ENCODE measurements at regions not wholly inside any gene's neighbourhood (a gene's known extent, or its start where the extent isn't known, plus 50 kb on each side); places are given as distances from the start of the nearest gene placed in this dataset.

DNA sequence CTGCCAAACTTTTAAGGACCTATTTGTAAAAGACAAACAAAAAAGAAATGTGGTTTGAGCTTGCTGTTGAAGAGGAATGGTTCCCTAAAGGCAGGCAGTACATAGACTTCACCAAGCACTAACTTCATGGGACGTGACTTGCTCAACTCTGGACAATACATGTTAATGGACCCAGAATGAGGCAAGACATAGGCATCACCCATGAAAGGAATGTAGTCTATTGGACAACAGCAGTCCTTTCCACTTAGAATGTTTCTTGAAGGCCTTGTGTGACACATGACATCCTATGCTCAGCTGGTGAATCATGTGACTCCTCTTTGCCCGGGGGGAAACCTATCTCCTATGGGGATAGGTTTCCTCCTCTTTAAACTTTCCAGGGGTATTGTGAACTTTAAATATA is 246.4 kb upstream of the BLID start:
- Histone ChIP-seq H3K27me3 (replicated peaks; ENCODE audit: control insufficient read depth, insufficient read depth, low read length) (no peaks in the 10 kb centered on the region), H3K9me3 (ENCODE audit: control insufficient read depth, low read length) (no peaks in the 10 kb centered on the region), H3K36me3 (ENCODE audit: control insufficient read depth, insufficient read depth, low read length, severe bottlenecking) (no peaks in the 10 kb centered on the region), H3K9ac (ENCODE audit: low read length) (no peak overlapping the region), H3K4me3 (ENCODE audit: low read length) (no peak overlapping the region), H3K4me1 (ENCODE audit: control insufficient read depth, insufficient read depth, low read length) (peaks cover 17% of the 10 kb centered on the region)
- DNase-seq (ENCODE audit: low read depth), result no peak

- H3K9ac ChIP-seq (ENCODE audit: low read length), result no peak overlapping the region
- H3K27me3 ChIP-seq (replicated peaks; ENCODE audit: control insufficient read depth, insufficient read depth, low read length), result no peaks in the 10 kb centered on the region
- no peak for DNase-seq (ENCODE audit: low read depth)
- no peak overlapping the region for H3K4me3 ChIP-seq (ENCODE audit: low read length)
- no peaks in the 10 kb centered on the region for H3K9me3 ChIP-seq (ENCODE audit: control insufficient read depth, low read length)
- peaks cover 7% of the 10 kb centered on the region for H3K4me1 ChIP-seq (ENCODE audit: control insufficient read depth, insufficient read depth, low read length)
- no peaks in the 10 kb centered on the region for H3K36me3 ChIP-seq (ENCODE audit: control insufficient read depth, insufficient read depth, low read length, severe bottlenecking)
Measured at GRCh38 chr11:122360875-122361274, 244.9 kb upstream of the BLID start.

DNA sequence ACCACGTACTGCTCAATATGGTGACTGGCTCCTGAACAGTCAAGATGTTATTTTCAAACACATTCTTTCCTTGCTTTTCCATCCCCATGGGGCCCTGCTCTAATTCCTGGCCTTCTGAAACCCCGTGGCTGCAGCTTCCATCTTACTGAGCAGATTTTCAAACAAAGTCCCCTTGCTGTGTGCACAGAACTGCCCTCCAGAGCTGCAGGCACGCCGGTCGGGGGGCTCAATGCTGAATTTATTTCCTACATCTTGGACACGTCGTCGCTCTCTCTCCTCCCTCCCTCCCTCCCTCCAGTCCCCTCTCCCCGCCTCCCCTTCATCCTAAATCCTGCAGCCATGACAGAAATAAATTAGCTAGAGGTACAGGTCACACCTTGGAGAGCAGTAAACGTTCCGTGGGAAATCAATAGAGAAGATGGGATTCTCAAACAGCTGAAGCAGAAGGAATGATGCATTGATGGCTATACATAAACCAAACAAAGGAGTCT is 243.1 kb upstream of the BLID start:
- Histone ChIP-seq H3K4me1 (ENCODE audit: control insufficient read depth, insufficient read depth, low read length) (peaks cover 5% of the 10 kb centered on the region), H3K9ac (ENCODE audit: low read length) (no peak overlapping the region), H3K4me3 (ENCODE audit: low read length) (no peak overlapping the region), H3K27me3 (replicated peaks; ENCODE audit: control insufficient read depth, insufficient read depth, low read length) (no peaks in the 10 kb centered on the region), H3K36me3 (ENCODE audit: control insufficient read depth, insufficient read depth, low read length, severe bottlenecking) (no peaks in the 10 kb centered on the region), H3K9me3 (ENCODE audit: control insufficient read depth, low read length) (no peaks in the 10 kb centered on the region)
- no peak for DNase-seq (ENCODE audit: low read depth)

DNA sequence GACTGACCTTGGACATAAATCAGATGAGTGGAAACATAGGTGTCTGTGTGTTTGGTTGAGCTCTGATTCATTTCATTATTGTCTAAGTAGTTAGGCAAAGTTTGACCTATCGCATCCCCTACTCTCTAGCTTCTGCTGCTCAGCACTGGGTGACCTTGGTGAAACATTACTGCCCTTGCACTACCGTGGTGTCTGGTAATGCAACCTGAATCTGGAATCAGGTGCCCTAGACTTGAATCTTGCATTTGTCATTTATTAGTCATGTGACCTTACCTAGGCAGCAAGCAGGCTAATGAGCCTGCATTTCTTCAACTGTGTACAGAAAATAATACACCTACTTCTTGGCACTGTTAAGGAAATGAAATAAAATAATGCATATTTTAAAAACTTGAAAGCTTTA is 242.3 kb upstream of the BLID start:
- Histone ChIP-seq H3K27me3 (replicated peaks; ENCODE audit: control insufficient read depth, insufficient read depth, low read length) (no peaks in the 10 kb centered on the region), H3K4me1 (ENCODE audit: control insufficient read depth, insufficient read depth, low read length) (peaks cover 13% of the 10 kb centered on the region), H3K36me3 (ENCODE audit: control insufficient read depth, insufficient read depth, low read length, severe bottlenecking) (no peaks in the 10 kb centered on the region), H3K9me3 (ENCODE audit: control insufficient read depth, low read length) (no peaks in the 10 kb centered on the region), H3K9ac (ENCODE audit: low read length) (no peak overlapping the region), H3K4me3 (ENCODE audit: low read length) (no peak overlapping the region)
- DNase-seq (ENCODE audit: low read depth), result no peak

DNA sequence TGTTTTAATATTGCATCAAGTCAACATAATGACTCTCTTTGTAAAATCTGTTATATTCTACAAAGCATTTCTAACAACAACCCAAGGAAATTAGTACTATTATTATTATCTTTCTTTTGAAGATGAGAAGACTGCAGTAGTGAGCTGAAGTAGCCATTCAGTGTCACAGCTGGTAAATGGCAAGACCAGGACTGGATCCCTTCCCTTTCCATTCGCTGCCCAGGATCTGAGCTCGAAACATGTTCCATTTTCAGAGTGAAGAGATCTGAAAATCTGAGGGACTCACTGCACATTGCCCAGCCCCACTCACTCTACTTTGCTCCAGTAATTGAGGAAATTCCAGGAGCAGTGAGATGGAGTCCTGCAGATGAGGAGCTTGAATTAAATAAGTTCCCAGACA is 240.0 kb upstream of the BLID start:
- H3K27me3 ChIP-seq (replicated peaks; ENCODE audit: control insufficient read depth, insufficient read depth, low read length), result no peaks in the 10 kb centered on the region
- H3K4me1 ChIP-seq (ENCODE audit: control insufficient read depth, insufficient read depth, low read length), result peaks cover 13% of the 10 kb centered on the region
- DNase-seq (ENCODE audit: low read depth), result no peak
- H3K36me3 ChIP-seq (ENCODE audit: control insufficient read depth, insufficient read depth, low read length, severe bottlenecking), result no peaks in the 10 kb centered on the region
- no peak overlapping the region for H3K9ac ChIP-seq (ENCODE audit: low read length)
- H3K4me3 ChIP-seq (ENCODE audit: low read length), result no peak overlapping the region
- H3K9me3 ChIP-seq (ENCODE audit: control insufficient read depth, low read length), result no peaks in the 10 kb centered on the region

DNA sequence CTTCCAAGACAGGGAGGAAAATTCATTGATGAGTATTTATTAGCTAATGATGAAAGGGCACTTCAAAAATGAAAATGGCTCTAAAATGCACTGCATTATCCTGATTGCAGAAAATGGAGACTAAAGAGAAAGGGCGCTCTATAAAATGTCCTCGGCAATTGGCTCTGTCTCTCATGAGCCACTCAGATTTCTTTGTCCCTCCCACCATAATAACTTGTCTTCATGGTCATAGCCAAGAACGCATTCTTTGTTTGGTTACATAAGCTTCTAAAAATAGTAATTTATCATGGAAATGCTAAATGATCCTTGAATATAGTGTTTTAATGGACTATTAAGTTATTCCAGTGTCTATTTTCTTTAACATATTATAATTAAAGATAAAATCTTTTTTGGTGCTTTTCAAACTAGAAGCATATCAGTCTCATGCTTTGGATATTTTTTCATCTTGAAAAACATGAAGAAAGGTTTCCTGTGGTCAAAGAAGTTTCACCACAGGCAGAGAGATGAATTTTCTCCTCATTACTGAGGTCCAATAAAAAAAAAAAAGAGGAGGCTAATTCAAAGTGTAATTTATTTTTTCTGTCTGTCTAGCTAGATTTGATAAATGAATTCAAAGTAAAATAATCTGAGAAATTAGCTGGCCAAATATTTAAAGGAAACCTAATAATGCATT is 238.1 kb upstream of the BLID start:
- H3K36me3 ChIP-seq (ENCODE audit: control insufficient read depth, insufficient read depth, low read length, severe bottlenecking), result no peaks in the 10 kb centered on the region
- H3K9ac ChIP-seq (ENCODE audit: low read length), result no peak overlapping the region
- H3K27me3 ChIP-seq (replicated peaks; ENCODE audit: control insufficient read depth, insufficient read depth, low read length), result no peaks in the 10 kb centered on the region
- peaks cover 13% of the 10 kb centered on the region for H3K4me1 ChIP-seq (ENCODE audit: control insufficient read depth, insufficient read depth, low read length)
- peak overlapping the region; percentile 55 for H3K4me3 ChIP-seq (ENCODE audit: low read length)
- no peak for DNase-seq (ENCODE audit: low read depth)
- H3K9me3 ChIP-seq (ENCODE audit: control insufficient read depth, low read length), result no peaks in the 10 kb centered on the region

GRCh38 chr11:122353561-122353960 is 237.5 kb upstream of the BLID start:
- H3K27me3 ChIP-seq (replicated peaks; ENCODE audit: control insufficient read depth, insufficient read depth, low read length), result no peaks in the 10 kb centered on the region
- peak overlapping the region; percentile 55 for H3K4me3 ChIP-seq (ENCODE audit: low read length)
- DNase-seq (ENCODE audit: low read depth), result no peak
- H3K9ac ChIP-seq (ENCODE audit: low read length), result no peak overlapping the region
- peaks cover 13% of the 10 kb centered on the region for H3K4me1 ChIP-seq (ENCODE audit: control insufficient read depth, insufficient read depth, low read length)
- no peaks in the 10 kb centered on the region for H3K9me3 ChIP-seq (ENCODE audit: control insufficient read depth, low read length)
- no peaks in the 10 kb centered on the region for H3K36me3 ChIP-seq (ENCODE audit: control insufficient read depth, insufficient read depth, low read length, severe bottlenecking)

GRCh38 chr11:122348659-122349409 is 232.8 kb upstream of the BLID start:
- Histone ChIP-seq H3K36me3 (ENCODE audit: control insufficient read depth, insufficient read depth, low read length, severe bottlenecking) (no peaks in the 10 kb centered on the region), H3K27me3 (replicated peaks; ENCODE audit: control insufficient read depth, insufficient read depth, low read length) (no peaks in the 10 kb centered on the region), H3K9me3 (ENCODE audit: control insufficient read depth, low read length) (no peaks in the 10 kb centered on the region), H3K9ac (ENCODE audit: low read length) (no peak overlapping the region), H3K4me1 (ENCODE audit: control insufficient read depth, insufficient read depth, low read length) (peaks cover 9% of the 10 kb centered on the region), H3K4me3 (ENCODE audit: low read length) (no peak overlapping the region)
- DNase-seq (ENCODE audit: low read depth), result no peak

DNA sequence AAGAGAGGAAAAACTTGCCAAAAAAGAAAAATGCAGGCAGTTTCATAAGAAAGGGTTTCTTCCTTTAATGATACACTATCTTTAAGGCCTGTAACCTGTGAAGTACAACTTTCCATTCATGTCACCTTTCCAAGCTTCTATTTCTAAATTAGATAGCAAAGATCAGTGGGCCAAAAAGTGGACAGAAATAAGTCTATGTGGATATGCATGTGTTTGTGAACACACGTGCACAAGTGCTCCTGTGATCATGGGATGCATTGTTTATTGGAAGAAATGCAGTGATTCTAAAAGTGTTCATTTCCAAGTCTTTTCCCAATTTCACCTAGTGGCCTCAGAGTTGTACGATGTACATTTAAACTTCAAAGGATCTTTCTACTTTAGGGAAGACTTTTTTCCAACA is 230.0 kb upstream of the BLID start:
- Histone ChIP-seq H3K9me3 (ENCODE audit: control insufficient read depth, low read length) (no peaks in the 10 kb centered on the region), H3K4me3 (ENCODE audit: low read length) (no peak overlapping the region), H3K9ac (ENCODE audit: low read length) (no peak overlapping the region), H3K4me1 (ENCODE audit: control insufficient read depth, insufficient read depth, low read length) (peaks cover 10% of the 10 kb centered on the region), H3K27me3 (replicated peaks; ENCODE audit: control insufficient read depth, insufficient read depth, low read length) (no peaks in the 10 kb centered on the region), H3K36me3 (ENCODE audit: control insufficient read depth, insufficient read depth, low read length, severe bottlenecking) (no peaks in the 10 kb centered on the region)
- no peak for DNase-seq (ENCODE audit: low read depth)

DNA sequence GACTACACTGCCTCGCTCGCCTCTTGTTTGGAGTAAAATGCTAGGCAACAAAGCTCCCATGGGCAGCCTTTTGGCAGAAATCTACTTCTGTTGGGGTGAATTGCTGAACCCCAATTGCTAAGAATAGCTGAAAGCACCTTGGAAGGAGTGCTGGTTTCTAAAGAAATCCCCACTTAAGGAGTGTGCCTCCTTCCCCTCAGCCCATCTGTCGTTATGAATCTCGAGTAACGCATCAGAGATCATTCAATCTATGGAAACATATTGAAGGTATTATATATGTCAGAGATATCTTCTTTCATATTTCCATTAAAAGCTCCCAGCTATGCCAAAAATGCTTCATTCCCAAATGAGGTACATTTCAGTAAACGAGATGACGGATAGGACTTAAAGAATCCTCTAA is 229.6 kb upstream of the BLID start:
- H3K9me3 ChIP-seq (ENCODE audit: control insufficient read depth, low read length), result no peaks in the 10 kb centered on the region
- no peak for DNase-seq (ENCODE audit: low read depth)
- H3K9ac ChIP-seq (ENCODE audit: low read length), result no peak overlapping the region
- H3K36me3 ChIP-seq (ENCODE audit: control insufficient read depth, insufficient read depth, low read length, severe bottlenecking), result no peaks in the 10 kb centered on the region
- H3K4me3 ChIP-seq (ENCODE audit: low read length), result no peak overlapping the region
- H3K27me3 ChIP-seq (replicated peaks; ENCODE audit: control insufficient read depth, insufficient read depth, low read length), result no peaks in the 10 kb centered on the region
- H3K4me1 ChIP-seq (ENCODE audit: control insufficient read depth, insufficient read depth, low read length), result peaks cover 10% of the 10 kb centered on the region

- DNase-seq (ENCODE audit: low read depth), result peak; percentile 88
- no peaks in the 10 kb centered on the region for H3K27me3 ChIP-seq (replicated peaks; ENCODE audit: control insufficient read depth, insufficient read depth, low read length)
- peaks cover 10% of the 10 kb centered on the region for H3K4me1 ChIP-seq (ENCODE audit: control insufficient read depth, insufficient read depth, low read length)
- H3K9me3 ChIP-seq (ENCODE audit: control insufficient read depth, low read length), result no peaks in the 10 kb centered on the region
- H3K36me3 ChIP-seq (ENCODE audit: control insufficient read depth, insufficient read depth, low read length, severe bottlenecking), result no peaks in the 10 kb centered on the region
- no peak overlapping the region for H3K4me3 ChIP-seq (ENCODE audit: low read length)
- H3K9ac ChIP-seq (ENCODE audit: low read length), result peak overlapping the region; percentile 32
Measured at GRCh38 chr11:122344215-122344614, 228.2 kb upstream of the BLID start.

All from adipocyte (in vitro differentiated cells).